Upper lobe of right lung (tissue), 1 donor: ENCODE measurements at regions not wholly inside any gene's neighbourhood (a gene's known extent, or its start where the extent isn't known, plus 50 kb on each side); places are given as distances from the start of the nearest gene placed in this dataset.
A peak's percentile ranks its signal among the peaks of the same experiment; 100 is the strongest.

Experiments used
- ATAC-seq: fragments of 200-7000 bp; cut with Tn5 transposase; one replicate; pipeline ENCODE4 v1.9.1; 2020; ENCODE audit warnings: mild to moderate bottlenecking, moderate library complexity
- DNase-seq: peaks from one replicate; pipeline ENCODE4 v3.0.0-alpha.2; 2020
- H3K27ac ChIP-seq: fragments of 200-600 bp; one replicate; pipeline ENCODE4 v1.8.0; 2022
- H3K27me3 ChIP-seq: fragments of 200-600 bp; one replicate; pipeline ENCODE4 v1.8.0; 2022; ENCODE audit warnings: mild to moderate bottlenecking
- H3K36me3 ChIP-seq: fragments of 200-600 bp; one replicate; pipeline ENCODE4 v1.8.0; 2022
- H3K4me1 ChIP-seq: fragments of 200-600 bp; one replicate; pipeline ENCODE4 v1.8.0; 2022
- H3K4me3 ChIP-seq: fragments of 200-600 bp; one replicate; pipeline ENCODE4 v1.8.0; 2022; ENCODE audit warnings: mild to moderate bottlenecking
- H3K9me3 ChIP-seq: fragments of 200-600 bp; one replicate; pipeline ENCODE4 v1.8.0; 2022
- CTCF ChIP-seq: fragments of 200-600 bp; IDR thresholded peaks from one replicate; pipeline ENCODE4 v1.8.0; 2022; ENCODE audit warnings: antibody characterized with exemption
- intact Hi-C: fragments of 100-400 bp; cut with DNase I; formaldehyde crosslinking; loops from one replicate; pipeline ENCODE4 v1.11.0; 2022
- donor health status: DM: no; HTN: yes; CAD: no; lungs with severe emphysema.

DNA sequence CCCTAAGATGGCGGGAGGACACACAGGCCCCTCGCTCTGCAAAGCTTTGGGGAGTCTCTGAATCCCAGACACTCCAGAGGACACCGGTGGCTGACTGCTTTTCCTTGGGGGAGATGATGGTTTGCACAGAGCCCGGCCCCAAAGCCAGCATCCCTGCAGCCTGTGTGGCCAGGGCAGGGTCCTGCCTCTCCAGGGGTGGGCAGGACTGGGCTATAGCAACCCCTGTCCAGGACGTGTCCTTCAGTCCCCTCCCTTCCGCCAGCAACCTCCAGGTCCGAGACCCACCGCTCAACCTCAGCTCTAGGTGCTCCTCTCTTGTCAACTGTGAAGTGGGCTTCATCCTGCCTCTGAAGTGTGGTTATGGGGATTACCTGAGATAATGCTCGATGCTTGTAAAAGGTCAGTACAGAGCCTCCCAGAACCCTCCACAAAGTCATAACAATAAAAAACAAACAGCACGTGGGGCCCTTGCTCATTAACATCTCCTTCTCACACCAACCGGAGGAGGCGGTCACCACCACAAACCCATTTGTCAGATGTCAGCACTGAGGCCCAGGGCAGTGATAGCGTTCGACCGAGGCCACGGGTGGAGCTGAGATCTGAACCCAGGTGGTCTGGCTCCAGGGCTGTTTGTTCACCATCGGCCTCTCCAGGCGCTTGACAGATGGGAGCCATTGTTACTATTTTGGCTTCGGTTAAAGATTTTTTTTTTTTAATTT is 304.8 kb downstream of the IRF8 start:
- DNase-seq = no peak
- TF ChIP-seq CTCF = no peak
- H3K36me3 ChIP-seq = no peaks in the 10 kb centered on the region
- intact Hi-C loops = no loop called here
- H3K4me3 ChIP-seq = no peak overlapping the region
- H3K9me3 ChIP-seq = no peaks in the 10 kb centered on the region
- no peak overlapping the region for H3K27ac ChIP-seq
- ATAC-seq = peak; percentile 12
- H3K27me3 ChIP-seq = peaks cover 27% of the 10 kb centered on the region
- no peaks in the 10 kb centered on the region for H3K4me1 ChIP-seq

GRCh38 chr16:86205521-86206245 is 304.6 kb upstream of the FOXF1 start:
- DNase-seq (no peak), ATAC-seq (no peak)
- Histone ChIP-seq H3K27me3 (peaks cover 8% of the 10 kb centered on the region), H3K4me1 (no peaks in the 10 kb centered on the region), H3K9me3 (no peaks in the 10 kb centered on the region), H3K36me3 (no peaks in the 10 kb centered on the region), H3K27ac (no peak overlapping the region), H3K4me3 (no peak overlapping the region)
- TF ChIP-seq CTCF = no peak
- intact Hi-C loops = no loop called here

DNA sequence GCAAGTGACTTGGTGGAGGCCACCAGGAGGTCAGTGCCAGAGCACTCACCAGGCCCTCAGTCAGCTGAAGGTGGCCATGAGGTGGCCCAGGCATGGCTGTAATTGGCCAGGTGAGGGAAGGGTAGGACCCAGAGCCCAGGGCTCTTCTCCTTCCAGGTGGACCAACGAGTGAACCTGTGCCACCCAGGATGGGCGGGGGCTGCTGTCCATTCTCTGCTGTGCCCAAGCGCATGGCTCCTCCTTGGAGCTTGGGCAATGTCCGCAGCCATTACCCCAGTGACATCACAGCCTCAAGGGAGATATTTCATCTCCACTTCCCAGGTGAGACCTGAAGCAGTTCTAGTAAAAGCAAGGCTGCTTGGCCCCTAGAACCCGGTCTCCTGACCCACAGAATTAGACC is 303.0 kb upstream of the FOXF1 start:
- Histone ChIP-seq H3K4me3 (no peak overlapping the region), H3K9me3 (no peaks in the 10 kb centered on the region), H3K36me3 (no peaks in the 10 kb centered on the region), H3K27me3 (no peaks in the 10 kb centered on the region), H3K27ac (no peak overlapping the region), H3K4me1 (no peaks in the 10 kb centered on the region)
- peak; percentile 57 for DNase-seq
- no peak for TF ChIP-seq CTCF
- no peak for ATAC-seq
- intact Hi-C loops = no loop called here

- no peak for TF ChIP-seq CTCF
- DNase-seq (no peak), ATAC-seq (no peak)
- Histone ChIP-seq H3K27me3 (no peaks in the 10 kb centered on the region), H3K4me3 (no peak overlapping the region), H3K9me3 (no peaks in the 10 kb centered on the region), H3K36me3 (no peaks in the 10 kb centered on the region), H3K27ac (no peak overlapping the region), H3K4me1 (peaks cover 3% of the 10 kb centered on the region)
- intact Hi-C loops = no loop called here
Measured at GRCh38 chr16:86209202-86209601, 301.1 kb upstream of the FOXF1 start.

- Histone ChIP-seq H3K27ac (no peak overlapping the region), H3K36me3 (no peaks in the 10 kb centered on the region), H3K4me1 (peaks cover 16% of the 10 kb centered on the region), H3K4me3 (no peak overlapping the region), H3K27me3 (no peaks in the 10 kb centered on the region), H3K9me3 (no peaks in the 10 kb centered on the region)
- ATAC-seq = no peak
- no peak for DNase-seq
- intact Hi-C loops = no loop called here
- TF ChIP-seq CTCF = no peak
Measured at GRCh38 chr16:86210403-86211193, 299.7 kb upstream of the FOXF1 start.
